NCI-H510A treated with DMSO at 0.1 percent for 48 hours (cell line): ENCODE measurements at regions not wholly inside any gene's neighbourhood (a gene's known extent, or its start where the extent isn't known, plus 50 kb on each side); places are given as distances from the start of the nearest gene placed in this dataset.
"Not testable (repeated sequence)": the region's sequence is repeated elsewhere in the genome, so short reads cannot be mapped to it uniquely, and the experiment has no call there.

Source experiments
- DNase-seq: peaks from one replicate; lab custom pipeline; 2025; lab: John Stamatoyannopoulos, UW

- DNase-seq = no peak
Measured at GRCh38 chr6:66145867-66146266, 438.8 kb upstream of the EYS start.

GRCh38 chr6:66134021-66134420 lies 427.0 kb upstream of the EYS start:
- no peak for DNase-seq

GRCh38 chr6:66128656-66129055 lies 421.6 kb upstream of the EYS start:
- no peak for DNase-seq

GRCh38 chr6:66128243-66128642 lies 421.2 kb upstream of the EYS start:
- DNase-seq = no peak

DNA sequence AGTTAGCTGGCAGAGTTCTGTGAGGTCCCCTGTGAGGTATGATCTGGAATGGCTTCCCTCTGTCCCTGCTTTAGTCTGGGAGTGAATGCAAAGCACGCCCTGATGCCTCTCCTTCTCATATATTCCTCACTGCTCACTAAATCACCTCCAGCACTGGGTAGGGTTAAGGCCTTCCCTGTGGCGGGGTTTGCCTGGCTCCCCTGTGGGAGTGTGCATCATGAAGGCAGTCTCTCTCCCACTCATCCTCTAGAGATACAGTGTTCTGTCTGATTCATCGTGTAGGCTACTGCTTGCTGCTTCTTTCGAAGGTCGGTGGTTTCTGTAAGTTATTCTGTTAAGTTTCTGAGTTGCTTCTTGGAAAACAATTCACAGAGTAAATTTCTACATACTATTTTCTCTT lies 420.0 kb upstream of the EYS start:
- no peak for DNase-seq

GRCh38 chr6:66126358-66126757 lies 419.3 kb upstream of the EYS start:
- DNase-seq = no peak

- DNase-seq = peak; percentile 46
Measured at GRCh38 chr6:66103954-66104353, 396.9 kb upstream of the EYS start.

DNA sequence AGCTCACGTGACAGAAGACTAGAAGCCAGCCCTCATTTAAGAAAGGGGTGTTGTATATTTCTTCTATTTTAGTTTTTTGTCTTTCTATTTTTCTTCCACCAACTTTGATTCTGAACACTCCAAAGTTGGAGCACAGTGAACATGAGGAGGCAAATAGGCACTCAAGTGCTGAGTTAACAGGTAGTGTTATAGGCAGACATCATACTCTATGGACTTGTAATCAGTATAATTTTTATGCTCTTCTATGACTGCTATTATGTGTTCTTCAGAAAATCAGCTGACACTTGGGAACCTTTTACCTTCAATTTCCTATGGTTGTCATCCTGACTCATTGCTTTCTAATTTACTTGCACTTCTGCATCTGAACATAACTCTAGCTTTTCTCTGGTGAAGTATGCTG lies 396.3 kb upstream of the EYS start:
- DNase-seq = no peak

- DNase-seq = no peak
Measured at GRCh38 chr6:66096679-66097078, 389.7 kb upstream of the EYS start.

DNA sequence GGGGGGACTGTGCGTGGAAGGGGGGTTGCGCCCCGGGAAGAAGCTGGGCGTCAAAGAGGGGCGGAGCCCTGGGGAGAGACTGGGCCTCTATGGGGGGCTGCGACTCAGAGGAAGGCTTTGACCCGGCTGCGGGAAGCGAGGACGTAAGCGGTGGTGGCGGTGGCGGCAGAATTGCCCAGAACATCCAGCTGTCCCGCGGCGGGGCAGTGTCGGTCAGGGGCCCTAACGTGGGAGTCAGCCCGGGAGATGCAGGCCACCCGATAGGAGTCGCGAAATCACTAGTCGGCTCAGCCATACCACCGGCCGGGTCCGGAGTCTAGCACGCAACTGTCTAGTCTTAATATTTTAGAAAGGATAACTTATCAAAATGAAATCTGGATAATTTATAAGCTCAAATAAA lies 387.6 kb upstream of the EYS start:
- DNase-seq = no peak

DNA sequence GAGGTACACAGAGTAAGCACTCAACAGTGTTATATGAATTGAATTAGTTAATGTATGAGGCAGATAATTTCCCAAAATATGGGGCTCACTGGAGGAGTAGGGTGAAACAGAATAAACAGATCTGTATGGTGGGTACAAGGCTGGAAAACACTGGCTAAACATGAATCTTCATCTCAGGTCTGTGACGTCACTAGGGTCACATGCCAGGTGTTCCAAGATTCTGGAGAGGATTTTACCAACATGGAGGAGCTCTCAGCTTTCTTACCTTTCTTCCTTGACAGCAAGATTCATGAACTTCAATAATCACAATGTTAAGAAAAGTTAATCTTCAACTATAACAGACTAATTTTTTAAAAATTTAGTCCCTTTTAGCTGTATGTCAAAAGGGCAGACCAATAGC lies 385.3 kb upstream of the EYS start:
- DNase-seq = not testable (repeated sequence)

GRCh38 chr6:66086532-66086931 lies 379.5 kb upstream of the EYS start:
- DNase-seq = no peak

DNA sequence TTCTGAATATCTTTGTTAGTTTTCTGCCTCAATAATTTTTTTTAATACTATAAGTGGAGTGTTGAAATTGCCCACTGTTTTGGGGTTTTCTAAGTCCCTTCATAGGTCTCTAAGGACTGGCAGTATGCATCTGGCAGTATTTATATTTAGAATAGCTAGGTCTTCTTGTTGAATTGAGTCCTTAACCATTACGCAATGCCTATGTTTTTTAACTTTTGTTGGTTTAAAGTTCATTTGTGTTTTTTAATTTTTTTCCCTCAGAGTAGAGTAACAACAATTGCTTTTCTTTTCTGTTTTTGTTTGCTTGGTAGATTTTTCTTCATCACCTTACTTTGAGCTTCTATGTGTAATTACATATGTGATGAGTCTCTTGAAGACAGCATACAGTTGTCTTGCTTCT lies 375.9 kb upstream of the EYS start:
- no peak for DNase-seq

DNA sequence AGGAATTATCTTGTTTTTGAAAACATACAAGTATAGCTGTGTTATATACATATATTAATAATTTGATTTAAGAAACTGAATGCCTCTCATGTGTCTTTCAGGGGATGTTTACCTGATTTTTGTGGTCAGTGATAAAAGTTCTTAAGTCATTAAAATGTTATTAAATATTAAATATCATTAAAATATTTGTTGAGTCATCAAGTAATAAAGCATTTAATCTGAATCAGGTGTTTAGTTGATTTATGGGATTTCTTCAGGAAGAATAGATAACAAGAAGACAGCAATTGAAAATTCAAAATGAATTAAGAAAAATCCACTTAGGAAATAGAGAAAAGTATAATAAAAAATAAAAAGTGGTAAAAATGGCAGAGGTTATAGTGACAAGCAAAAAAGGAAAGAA lies 361.9 kb upstream of the EYS start:
- DNase-seq = no peak

- no peak for DNase-seq
Measured at GRCh38 chr6:66068033-66068432, 361.0 kb upstream of the EYS start.

- DNase-seq = no peak
Measured at GRCh38 chr6:66065313-66065712, 358.3 kb upstream of the EYS start.

DNA sequence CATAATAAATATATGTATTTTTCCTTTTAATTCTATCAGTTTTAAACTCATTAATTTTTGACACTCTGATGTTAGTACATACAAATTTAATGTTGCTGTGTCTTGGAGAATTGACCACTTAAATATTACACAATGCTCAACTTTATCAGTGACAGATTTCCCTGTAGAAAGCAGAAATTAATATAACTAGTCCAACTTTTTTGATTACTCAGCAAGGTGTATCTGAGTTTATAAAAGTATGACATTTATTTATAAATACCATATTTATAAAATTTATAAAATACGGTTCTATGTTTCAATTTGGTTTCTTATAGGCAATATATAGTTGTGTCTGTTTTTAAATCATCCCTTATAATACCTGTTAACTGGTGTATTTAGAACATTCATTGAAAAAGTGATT lies 350.0 kb upstream of the EYS start:
- no peak for DNase-seq

- no peak for DNase-seq
Measured at GRCh38 chr6:66054967-66055366, 347.9 kb upstream of the EYS start.

DNA sequence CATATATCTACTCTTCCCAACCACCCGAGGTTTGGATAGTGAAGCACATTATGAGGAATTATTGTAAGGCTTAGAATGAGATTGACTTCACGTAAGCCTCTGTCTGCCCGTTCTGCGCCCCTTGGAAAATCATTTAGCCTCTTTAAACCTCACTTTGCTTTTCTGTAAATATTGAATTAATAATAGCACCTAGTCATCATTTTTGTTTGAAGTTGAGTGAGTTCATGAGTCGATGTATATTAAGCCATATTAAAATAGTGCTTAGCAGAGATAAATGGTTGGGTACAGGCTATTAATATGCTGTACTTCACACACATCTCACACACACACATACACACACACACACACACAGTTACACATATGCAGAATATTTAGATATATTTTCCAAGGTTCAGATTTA lies 344.8 kb upstream of the EYS start:
- no peak for DNase-seq

GRCh38 chr6:66048684-66049474 lies 341.9 kb upstream of the EYS start:
- no peak for DNase-seq

- DNase-seq = no peak
Measured at GRCh38 chr6:66032626-66033025, 325.6 kb upstream of the EYS start.

- no peak for DNase-seq
Measured at GRCh38 chr6:66029391-66029790, 322.4 kb upstream of the EYS start.

DNA sequence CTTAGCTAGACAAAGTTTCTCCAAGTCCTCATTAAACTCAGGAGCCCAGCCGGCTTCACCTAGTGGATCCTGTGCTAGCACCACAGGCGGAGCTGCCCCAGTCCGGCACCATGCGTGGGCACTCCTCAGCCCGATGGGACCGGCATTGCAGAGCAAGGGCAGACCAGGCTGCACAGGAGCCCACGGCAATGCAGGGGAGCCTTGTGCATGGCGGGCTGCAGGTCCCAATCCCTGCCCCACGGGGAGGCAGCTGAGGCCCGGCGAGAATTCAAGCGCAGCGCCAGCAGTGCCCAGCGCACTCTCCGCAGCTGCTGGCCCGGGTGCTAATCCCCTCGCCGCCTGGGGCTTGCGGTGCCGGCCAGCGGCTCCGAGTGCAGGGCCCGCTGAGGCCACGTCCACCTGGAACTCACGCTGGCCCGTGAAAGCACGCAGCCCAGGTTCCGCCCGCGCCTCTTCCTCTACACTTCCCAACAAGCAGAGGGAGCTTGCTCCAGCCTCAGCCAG lies 292.3 kb upstream of the EYS start:
- DNase-seq = no peak

DNA sequence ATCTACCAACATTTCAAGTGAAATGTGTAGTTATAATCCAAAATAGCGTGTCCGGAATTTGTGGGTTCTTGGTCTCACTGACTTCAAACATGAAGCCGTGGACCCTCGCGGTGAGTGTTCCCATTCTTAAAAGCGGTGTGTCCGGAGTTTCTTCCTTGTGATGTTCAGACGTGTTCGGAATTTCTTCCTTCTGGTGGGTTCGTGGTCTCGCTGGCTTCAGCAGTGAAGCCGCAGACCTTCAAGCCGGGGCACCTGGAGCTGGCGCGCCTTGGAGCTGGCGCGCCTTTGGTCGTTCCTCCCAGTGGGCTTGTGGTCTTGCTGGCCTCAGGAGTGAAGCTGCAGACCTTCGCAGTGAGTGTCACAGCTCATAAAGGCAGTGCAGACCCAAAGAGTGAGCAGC lies 291.5 kb upstream of the EYS start:
- no peak for DNase-seq
